ENCODE measurements at regions not wholly inside any gene's neighbourhood (a gene's known extent, or its start where the extent isn't known, plus 50 kb on each side); places are given as distances from the start of the nearest gene placed in this dataset.

- TF ChIP-seq POLR2AphosphoS5 (IDR thresholded peaks at IDR 0.05) (no peak), CTCF (IDR thresholded peaks at IDR 0.05; ENCODE audit: poor library complexity, severe bottlenecking) (no peak), EP300 (conservative IDR thresholded peaks at IDR 0.05; ENCODE audit: poor library complexity, severe bottlenecking) (no peak), EZH2 (IDR thresholded peaks at IDR 0.05; ENCODE audit: borderline replicate concordance, insufficient read depth, low read length, poor library complexity, severe bottlenecking) (no peak), SMC3 (conservative IDR thresholded peaks at IDR 0.05; ENCODE audit: poor library complexity) (no peak), TAF1 (IDR thresholded peaks at IDR 0.05; ENCODE audit: low read depth) (no peak), REST (IDR thresholded peaks at IDR 0.05; ENCODE audit: borderline replicate concordance) (no peak), MXI1 (conservative IDR thresholded peaks at IDR 0.05; ENCODE audit: poor library complexity, severe bottlenecking) (no peak), RAD21 (conservative IDR thresholded peaks at IDR 0.05) (no peak)
These were observed 397.7 kb upstream of the NFE2L3 start for GRCh38 chr7:25754333-25754732.

All from neural cell (in vitro differentiated cells).